Mesodermal cell (in vitro differentiated cells): ENCODE measurements at regions not wholly inside any gene's neighbourhood (a gene's known extent, or its start where the extent isn't known, plus 50 kb on each side); places are given as distances from the start of the nearest gene placed in this dataset.
A peak's percentile ranks its signal among the peaks of the same experiment; 100 is the strongest.

Source experiments
- H3K27ac ChIP-seq: 2 replicates; pipeline ENCODE4 v1.7.0; 2013; ENCODE audit warnings: mild to moderate bottlenecking, low read depth, low read length, moderate library complexity; ENCODE audit not compliant: severe bottlenecking
- H3K36me3 ChIP-seq: 2 replicates; pipeline ENCODE4 v1.7.1; 2013; ENCODE audit warnings: mild to moderate bottlenecking, low read length, moderate library complexity; ENCODE audit not compliant: control insufficient read depth, insufficient read depth
- H3K4me1 ChIP-seq: one replicate; pipeline ENCODE4 v1.7.1; 2013; ENCODE audit warnings: mild to moderate bottlenecking, low read length; ENCODE audit not compliant: insufficient read depth, control insufficient read depth, poor library complexity, severe bottlenecking
- H3K4me3 ChIP-seq: 2 replicates; pipeline ENCODE4 v1.7.0; 2013; ENCODE audit warnings: low read length, control low read depth, mild to moderate bottlenecking; ENCODE audit not compliant: insufficient read depth, poor library complexity, severe bottlenecking; ENCODE audit errors: extremely low read depth
- H3K9me3 ChIP-seq: 2 replicates; pipeline ENCODE4 v1.7.1; 2013; ENCODE audit warnings: mild to moderate bottlenecking, low read length, moderate library complexity; ENCODE audit not compliant: control insufficient read depth
- WGBS, 2 experiments: methylation state at CpG; one replicate each; pipeline ENCODE4 v1.1.5; 2013; ENCODE audit warnings: missing lambda C conversion rate in 2 of 2; ENCODE audit not compliant: insufficient coverage in 2 of 2; 5-methylcytosine and 5-hydroxymethylcytosine counted together

GRCh38 chr14:100955201-100955600 lies 51.7 kb upstream of the RTL1 start:
- Histone ChIP-seq H3K27ac (no peak overlapping the region), H3K9me3 (no peaks in the 10 kb centered on the region), H3K4me3 (no peak overlapping the region), H3K4me1 (no peaks in the 10 kb centered on the region), H3K36me3 (no peaks in the 10 kb centered on the region)
- 75 to 86% methylated on average over 1 of the region's 2 CpGs for WGBS, 2 experiments

GRCh38 chr14:100962494-100962893 lies 59.0 kb upstream of the RTL1 start:
- 0% methylated on average over 1 of the region's 1 CpG; no CpG with 5 or more reads in 1 of the 2 experiments for WGBS, 2 experiments
- Histone ChIP-seq H3K27ac (no peak overlapping the region), H3K4me1 (no peaks in the 10 kb centered on the region), H3K4me3 (no peak overlapping the region), H3K9me3 (no peaks in the 10 kb centered on the region), H3K36me3 (no peaks in the 10 kb centered on the region)

- 81 to 91% methylated on average over 5 to 7 of the region's 8 CpGs for WGBS, 2 experiments
- no peaks in the 10 kb centered on the region for H3K36me3 ChIP-seq
Measured at GRCh38 chr14:100965296-100965695, 61.8 kb upstream of the RTL1 start.

GRCh38 chr14:100967178-100967577 lies 63.7 kb upstream of the RTL1 start:
- WGBS, 2 experiments, result no CpG with 5 or more reads among the region's 3 CpGs
- H3K9me3 ChIP-seq, result no peaks in the 10 kb centered on the region
- no peaks in the 10 kb centered on the region for H3K4me1 ChIP-seq
- no peak overlapping the region for H3K4me3 ChIP-seq
- no peaks in the 10 kb centered on the region for H3K36me3 ChIP-seq
- H3K27ac ChIP-seq, result no peak overlapping the region

More at GRCh38 chr14:100965296-100965695, 61.8 kb upstream of the RTL1 start:
- Histone ChIP-seq H3K4me1 (no peaks in the 10 kb centered on the region), H3K9me3 (no peaks in the 10 kb centered on the region), H3K27ac (no peak overlapping the region), H3K4me3 (no peak overlapping the region)

GRCh38 chr14:100967930-100968329 lies 64.4 kb upstream of the RTL1 start:
- Histone ChIP-seq H3K36me3 (no peaks in the 10 kb centered on the region), H3K4me1 (no peaks in the 10 kb centered on the region), H3K4me3 (no peak overlapping the region), H3K9me3 (no peaks in the 10 kb centered on the region), H3K27ac (no peak overlapping the region)
- WGBS, 2 experiments, result 53 to 100% methylated on average over 1 to 2 of the region's 2 CpGs

GRCh38 chr14:100972118-100972897 lies 68.8 kb upstream of the RTL1 start:
- H3K36me3 ChIP-seq, result no peaks in the 10 kb centered on the region
- no peaks in the 10 kb centered on the region for H3K9me3 ChIP-seq
- 79 to 100% methylated on average over 2 to 3 of the region's 8 CpGs for WGBS, 2 experiments
- no peaks in the 10 kb centered on the region for H3K4me1 ChIP-seq
- H3K4me3 ChIP-seq, result no peak overlapping the region
- H3K27ac ChIP-seq, result no peak overlapping the region

DNA sequence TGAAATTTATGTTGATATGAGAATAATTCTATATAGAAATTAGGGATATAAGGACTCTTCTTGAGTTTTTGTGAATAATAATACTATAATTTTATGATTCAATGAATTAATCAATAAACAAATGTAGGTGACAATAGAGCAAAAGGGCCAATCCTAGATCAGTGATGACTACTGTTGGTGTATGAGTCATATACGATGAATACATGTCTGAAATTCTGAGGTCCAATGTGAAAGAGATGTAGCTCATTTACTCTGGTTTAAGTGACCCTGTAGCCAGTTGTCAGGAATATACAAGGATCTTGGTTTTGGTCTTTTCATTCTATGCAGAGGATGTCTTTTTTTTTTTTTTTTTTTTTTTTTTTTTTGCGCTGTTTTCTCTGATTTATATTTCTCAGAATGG lies 72.1 kb upstream of the RTL1 start:
- no peaks in the 10 kb centered on the region for H3K36me3 ChIP-seq
- 67 to 100% methylated on average over 1 of the region's 2 CpGs for WGBS, 2 experiments
- no peak overlapping the region for H3K27ac ChIP-seq
- H3K4me3 ChIP-seq, result no peak overlapping the region
- no peaks in the 10 kb centered on the region for H3K9me3 ChIP-seq
- no peaks in the 10 kb centered on the region for H3K4me1 ChIP-seq

GRCh38 chr14:100979079-100979478 lies 75.6 kb upstream of the RTL1 start:
- no peaks in the 10 kb centered on the region for H3K36me3 ChIP-seq
- H3K9me3 ChIP-seq, result no peaks in the 10 kb centered on the region
- H3K27ac ChIP-seq, result no peak overlapping the region
- no peaks in the 10 kb centered on the region for H3K4me1 ChIP-seq
- H3K4me3 ChIP-seq, result no peak overlapping the region
- no CpG with 5 or more reads among the region's 3 CpGs for WGBS, 2 experiments

- H3K9me3 ChIP-seq, result no peaks in the 10 kb centered on the region
- no peak overlapping the region for H3K4me3 ChIP-seq
- H3K4me1 ChIP-seq, result no peaks in the 10 kb centered on the region
- H3K36me3 ChIP-seq, result no peaks in the 10 kb centered on the region
- 100% methylated on average over 1 of the region's 3 CpGs; no CpG with 5 or more reads in 1 of the 2 experiments for WGBS, 2 experiments
- no peak overlapping the region for H3K27ac ChIP-seq
Measured at GRCh38 chr14:100979780-100980179, 76.3 kb upstream of the RTL1 start.

GRCh38 chr14:100980823-100981222 lies 77.3 kb upstream of the RTL1 start:
- 83% methylated on average over 3 of the region's 3 CpGs; no CpG with 5 or more reads in 1 of the 2 experiments for WGBS, 2 experiments
- H3K4me1 ChIP-seq, result no peaks in the 10 kb centered on the region
- no peaks in the 10 kb centered on the region for H3K36me3 ChIP-seq
- no peak overlapping the region for H3K4me3 ChIP-seq
- no peaks in the 10 kb centered on the region for H3K9me3 ChIP-seq
- no peak overlapping the region for H3K27ac ChIP-seq

GRCh38 chr14:100981809-100982208 lies 78.3 kb upstream of the RTL1 start:
- no peak overlapping the region for H3K4me3 ChIP-seq

More at GRCh38 chr14:100981809-100982208, 78.3 kb upstream of the RTL1 start:
- no peaks in the 10 kb centered on the region for H3K4me1 ChIP-seq
- WGBS, 2 experiments, result no CpG with 5 or more reads among the region's 3 CpGs
- no peaks in the 10 kb centered on the region for H3K9me3 ChIP-seq
- H3K36me3 ChIP-seq, result no peaks in the 10 kb centered on the region
- H3K27ac ChIP-seq, result peak overlapping the region; percentile 23
